GM12864 (cell line): ENCODE measurements at regions not wholly inside any gene's neighbourhood (a gene's known extent, or its start where the extent isn't known, plus 50 kb on each side); places are given as distances from the start of the nearest gene placed in this dataset.
"Not testable (repeated sequence)": the region's sequence is repeated elsewhere in the genome, so short reads cannot be mapped to it uniquely, and the experiment has no call there.

Experiments used
- DNase-seq: peaks from one replicate; pipeline ENCODE4 v3.0.0-alpha.2; 2011; ENCODE audit warnings: low read depth
- H3K4me3 ChIP-seq: 2 replicates; pipeline ENCODE4 v1.5.1; 2011; ENCODE audit warnings: mild to moderate bottlenecking, low read depth, low read length, control low read depth
- TF ChIP-seq, protein P1 (sequence below): IDR thresholded peaks from 2 replicates; pipeline ENCODE4 v1.5.1; 2011; ENCODE audit warnings: low read depth, mild to moderate bottlenecking, moderate library complexity, low read length, control low read depth, inconsistent platforms; ENCODE audit errors: missing control alignments

DNA sequence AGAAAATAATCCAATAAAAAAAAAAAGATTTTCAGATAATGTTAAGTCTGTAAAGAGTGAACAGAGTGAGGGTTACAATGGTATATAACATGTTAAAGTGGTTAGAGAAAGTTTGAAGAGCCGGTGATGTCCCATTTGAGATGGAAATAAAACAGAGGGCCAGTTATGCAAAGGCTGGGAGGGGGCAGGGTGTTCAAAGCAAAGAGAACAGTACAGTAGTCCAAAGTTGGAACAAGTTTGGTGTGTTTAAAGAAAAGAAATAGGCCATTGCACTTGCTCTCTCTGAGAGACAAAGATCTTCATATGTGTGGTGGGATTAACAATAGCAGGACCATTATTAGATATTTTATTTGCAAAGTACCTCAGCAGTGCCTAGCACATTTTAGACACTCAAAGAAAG is 179.5 kb upstream of the PKN2 start:
- TF ChIP-seq, protein P1, sequence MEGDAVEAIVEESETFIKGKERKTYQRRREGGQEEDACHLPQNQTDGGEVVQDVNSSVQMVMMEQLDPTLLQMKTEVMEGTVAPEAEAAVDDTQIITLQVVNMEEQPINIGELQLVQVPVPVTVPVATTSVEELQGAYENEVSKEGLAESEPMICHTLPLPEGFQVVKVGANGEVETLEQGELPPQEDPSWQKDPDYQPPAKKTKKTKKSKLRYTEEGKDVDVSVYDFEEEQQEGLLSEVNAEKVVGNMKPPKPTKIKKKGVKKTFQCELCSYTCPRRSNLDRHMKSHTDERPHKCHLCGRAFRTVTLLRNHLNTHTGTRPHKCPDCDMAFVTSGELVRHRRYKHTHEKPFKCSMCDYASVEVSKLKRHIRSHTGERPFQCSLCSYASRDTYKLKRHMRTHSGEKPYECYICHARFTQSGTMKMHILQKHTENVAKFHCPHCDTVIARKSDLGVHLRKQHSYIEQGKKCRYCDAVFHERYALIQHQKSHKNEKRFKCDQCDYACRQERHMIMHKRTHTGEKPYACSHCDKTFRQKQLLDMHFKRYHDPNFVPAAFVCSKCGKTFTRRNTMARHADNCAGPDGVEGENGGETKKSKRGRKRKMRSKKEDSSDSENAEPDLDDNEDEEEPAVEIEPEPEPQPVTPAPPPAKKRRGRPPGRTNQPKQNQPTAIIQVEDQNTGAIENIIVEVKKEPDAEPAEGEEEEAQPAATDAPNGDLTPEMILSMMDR: no peak
- DNase-seq: no peak
- H3K4me3 ChIP-seq: no peak overlapping the region

DNA sequence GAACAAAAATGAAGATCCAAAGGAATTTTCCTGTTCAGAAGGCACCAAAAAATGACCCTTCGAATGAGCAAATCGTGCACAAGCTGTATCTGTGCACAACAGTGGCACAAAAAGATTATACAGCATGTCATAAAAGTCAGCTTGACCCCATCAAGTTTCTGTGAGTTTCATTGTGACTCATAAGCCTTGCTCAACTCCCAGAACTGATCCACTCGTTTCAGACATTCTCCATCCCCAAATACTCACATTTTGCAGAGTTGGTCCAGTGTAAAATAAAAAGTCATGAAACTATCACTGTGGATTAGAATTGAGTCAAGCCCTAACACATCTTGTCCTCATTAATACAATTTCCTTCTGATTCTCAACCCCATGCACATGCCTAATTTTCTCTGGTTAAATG is 174.7 kb upstream of the PKN2 start:
- no peak for DNase-seq
- no peak overlapping the region for H3K4me3 ChIP-seq
- TF ChIP-seq, protein P1: no peak

DNA sequence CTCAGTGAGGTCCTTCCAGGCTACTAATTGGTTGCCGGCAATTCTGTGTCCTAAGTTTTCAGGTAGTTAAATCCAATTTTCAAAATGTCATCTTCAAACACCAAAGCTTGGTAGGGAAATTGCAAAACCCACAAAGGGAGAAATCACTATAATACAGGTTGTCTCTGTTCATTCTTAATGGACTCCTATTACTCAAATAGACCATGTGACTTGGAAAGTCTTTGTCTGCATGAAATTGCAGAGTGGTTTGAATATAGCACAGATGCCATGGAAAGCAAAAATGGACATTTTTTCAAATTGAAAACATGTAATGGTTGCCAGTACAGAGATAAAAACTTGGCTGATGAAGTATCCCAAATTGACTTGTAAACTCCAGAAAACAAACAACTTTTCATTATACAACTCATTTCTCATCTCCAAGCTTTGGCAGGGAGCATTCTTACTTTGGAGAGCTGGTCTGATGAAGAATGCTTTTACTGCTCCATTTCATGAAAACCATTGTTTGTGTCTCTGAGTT is 169.5 kb upstream of the PKN2 start:
- TF ChIP-seq, protein P1: no peak
- DNase-seq: no peak
- H3K4me3 ChIP-seq: no peak overlapping the region

DNA sequence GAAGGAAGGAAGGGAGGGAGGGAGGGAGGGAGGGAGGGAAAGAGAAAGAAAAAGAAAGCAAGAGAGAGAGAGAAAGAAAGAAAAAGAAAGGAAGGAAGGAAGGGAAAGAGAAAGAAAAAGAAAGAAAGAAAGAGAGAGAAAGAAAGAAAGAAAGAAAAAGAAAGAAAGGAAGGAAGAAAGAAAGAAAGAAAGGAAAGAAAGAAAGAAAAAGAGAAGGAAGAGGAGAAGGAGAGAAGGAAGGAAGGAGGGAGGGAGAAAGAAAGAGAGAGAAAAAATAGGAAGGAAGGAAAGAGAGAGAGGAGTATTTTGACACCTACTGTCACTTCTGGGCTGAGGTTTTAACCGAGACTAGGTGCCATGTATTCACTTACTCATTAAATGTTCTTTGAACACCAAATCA is 166.6 kb upstream of the PKN2 start:
- not testable (repeated sequence) for DNase-seq, H3K4me3 ChIP-seq

DNA sequence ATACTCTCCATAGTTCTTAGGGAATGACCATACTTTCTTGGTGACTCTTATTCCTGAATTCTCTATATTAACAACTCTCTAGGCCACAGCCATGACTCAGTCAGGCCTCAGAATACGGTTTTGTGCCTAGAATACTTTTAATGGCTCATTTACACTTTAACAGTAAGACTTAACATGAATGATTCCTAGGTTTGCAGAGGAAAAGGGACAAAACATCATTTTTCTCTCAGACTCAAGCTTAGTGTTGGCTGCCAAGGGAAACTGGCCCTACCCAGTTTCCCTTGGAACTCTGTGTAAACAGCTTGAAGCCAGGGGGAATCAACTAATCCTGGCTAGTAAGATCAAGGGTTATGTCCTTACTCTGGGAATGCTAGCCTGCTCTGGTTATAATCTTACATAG is 164.9 kb upstream of the PKN2 start:
- no peak for DNase-seq
- no peak overlapping the region for H3K4me3 ChIP-seq
- TF ChIP-seq, protein P1: no peak

DNA sequence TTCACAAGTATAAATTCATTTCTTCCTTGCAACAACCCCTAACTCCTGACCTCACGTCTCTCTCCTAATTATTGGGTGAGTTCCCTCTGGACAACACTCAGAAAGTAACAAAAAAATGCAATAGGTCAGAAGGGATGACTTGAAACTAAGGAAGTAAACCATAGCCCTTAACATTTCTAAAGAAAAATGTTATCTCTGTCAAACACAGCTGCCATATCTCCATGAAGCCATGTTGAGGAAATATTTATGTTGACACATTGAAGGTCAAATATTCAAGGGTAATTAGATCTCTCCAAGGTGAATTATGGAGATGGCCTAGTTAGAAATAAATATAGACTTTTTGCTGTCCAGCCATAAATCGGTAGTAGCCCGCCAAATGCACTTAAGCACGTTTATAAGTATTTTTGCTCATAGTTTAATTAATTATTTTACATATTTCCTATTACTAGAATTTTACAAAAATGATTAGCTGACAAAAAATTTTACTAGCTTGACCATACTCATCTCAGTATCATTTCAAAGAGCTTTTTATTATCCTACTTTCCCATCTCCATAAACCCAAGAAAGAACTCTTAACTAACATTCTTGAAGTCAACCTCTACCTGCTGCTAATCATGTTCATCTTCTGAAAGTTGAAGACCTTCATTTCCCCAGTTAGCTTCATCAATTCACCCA is 160.1 kb upstream of the PKN2 start:
- TF ChIP-seq, protein P1: no peak
- H3K4me3 ChIP-seq: no peak overlapping the region
- no peak for DNase-seq

DNA sequence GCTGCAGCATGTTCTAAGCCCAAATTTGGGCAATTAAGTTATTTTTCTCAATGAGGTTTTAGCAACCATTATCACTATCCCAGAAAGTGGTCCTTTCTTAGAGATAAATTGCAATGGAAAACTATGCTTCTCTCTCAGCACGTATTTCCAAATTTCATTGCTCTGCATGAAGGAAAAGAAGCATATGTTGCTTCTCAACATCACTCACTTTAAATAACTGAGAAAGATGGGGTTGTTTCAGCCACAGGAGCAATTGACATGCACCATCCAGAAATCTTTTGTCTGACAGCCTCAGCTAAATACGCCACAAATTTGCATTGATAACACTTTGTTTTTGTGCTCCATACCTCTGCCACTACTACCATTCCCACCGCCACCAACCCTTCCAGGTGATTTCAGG is 157.6 kb upstream of the PKN2 start:
- TF ChIP-seq, protein P1: no peak
- no peak for DNase-seq
- H3K4me3 ChIP-seq: no peak overlapping the region
